Middle frontal gyrus (tissue), 1 donor: ENCODE measurements at regions not wholly inside any gene's neighbourhood (a gene's known extent, or its start where the extent isn't known, plus 50 kb on each side); places are given as distances from the start of the nearest gene placed in this dataset.

Source experiments
- DNase-seq: peaks from one replicate; pipeline ENCODE4 v3.0.0-alpha.2; 2015; ENCODE audit warnings: low spot score; ENCODE audit errors: extremely low spot score

DNA sequence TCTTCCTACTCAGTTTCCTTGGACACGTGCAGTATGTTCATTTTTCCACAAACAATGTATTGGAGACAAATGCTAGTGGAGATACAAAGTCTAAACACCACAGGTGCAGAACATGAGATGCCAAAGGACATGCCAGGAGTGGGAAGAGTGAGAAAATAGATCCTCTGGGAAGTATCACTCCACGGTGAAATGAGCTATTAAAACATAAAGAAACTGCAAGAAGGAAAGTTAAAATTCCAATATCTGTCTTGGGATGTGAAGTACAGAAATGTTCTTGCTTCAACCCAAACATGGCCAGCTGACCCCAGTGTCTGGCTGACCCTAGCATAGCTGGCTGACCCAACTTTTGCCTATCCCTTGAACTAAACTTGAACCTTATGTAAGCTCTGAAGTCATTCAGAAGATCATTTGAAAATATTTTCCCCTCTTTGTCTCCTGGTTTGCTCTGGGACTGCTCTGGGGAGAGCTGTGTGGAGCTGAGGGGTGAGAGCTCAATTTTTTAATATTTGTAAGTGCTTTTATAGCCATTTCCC, 59.5 kb downstream of the FZD1 start:
- DNase-seq: no peak

DNA sequence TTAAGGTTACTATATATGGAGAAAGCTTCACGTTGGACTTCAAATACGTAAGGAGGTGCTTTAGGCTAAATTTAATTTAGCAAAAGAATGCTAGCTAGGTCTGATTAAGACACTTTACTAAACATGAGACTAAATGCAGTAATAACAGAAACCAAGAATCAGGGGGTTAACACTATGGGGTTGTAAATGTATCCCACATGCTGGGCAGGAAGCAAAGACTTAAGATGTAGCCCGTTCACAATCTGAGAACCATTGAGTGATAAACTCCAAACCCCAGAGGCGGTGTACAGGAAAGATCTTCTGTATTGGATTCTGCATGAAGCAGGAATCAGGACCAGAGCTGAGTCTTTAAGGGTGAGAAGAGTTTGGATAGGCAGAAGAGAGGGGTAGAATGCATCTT, 60.4 kb downstream of the FZD1 start:
- no peak for DNase-seq

DNA sequence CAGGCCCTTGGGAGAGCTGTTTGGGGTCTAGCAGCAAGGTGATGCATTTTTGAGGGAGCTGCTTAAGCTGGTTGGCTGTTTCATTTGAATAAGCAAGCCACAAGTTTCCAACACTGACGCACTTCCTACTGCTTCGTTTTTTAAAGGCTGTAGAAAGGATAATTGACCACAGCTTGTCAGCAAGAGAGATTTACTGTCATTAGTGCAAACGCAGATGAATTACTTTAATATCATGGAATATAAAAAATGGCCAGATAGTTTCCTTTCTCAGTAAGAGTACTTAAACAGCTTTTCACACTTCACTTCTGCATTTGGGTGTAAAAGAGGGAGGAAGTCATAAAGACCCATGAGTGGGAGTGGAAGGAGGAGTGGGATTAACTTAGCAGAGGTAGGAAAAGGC, 61.5 kb downstream of the FZD1 start:
- DNase-seq: no peak

DNA sequence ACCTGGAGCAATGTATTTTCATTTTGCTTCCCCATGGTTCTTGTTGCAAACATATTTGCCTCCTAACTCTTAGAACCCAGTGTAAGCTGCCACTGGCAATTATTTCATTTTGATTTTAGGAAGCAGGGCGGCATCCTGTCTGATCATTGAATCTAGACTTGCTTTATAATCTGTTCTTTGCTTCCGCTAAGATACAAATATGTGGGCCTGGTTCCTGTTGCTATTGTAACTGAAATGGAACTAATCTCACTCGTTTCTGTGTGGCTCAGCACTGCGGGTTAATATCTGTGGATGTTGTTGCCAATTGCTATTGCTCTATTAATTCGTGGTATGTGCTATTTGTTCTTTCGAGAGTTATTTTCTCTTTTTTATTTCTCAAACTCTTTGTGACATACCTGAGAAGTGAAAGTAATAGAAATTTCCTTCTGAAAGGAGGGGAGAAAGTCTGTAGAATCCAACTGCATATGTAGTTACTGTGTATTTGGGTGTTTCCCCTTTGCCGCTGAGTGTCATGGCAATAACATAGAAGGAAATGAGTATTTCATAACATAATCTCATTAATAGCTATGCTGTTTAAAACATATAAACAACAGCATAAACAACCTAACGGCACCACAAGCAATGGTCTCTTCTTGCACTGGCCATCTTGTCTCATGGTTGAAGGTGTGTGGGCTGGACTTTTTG, 62.4 kb downstream of the FZD1 start:
- no peak for DNase-seq

DNA sequence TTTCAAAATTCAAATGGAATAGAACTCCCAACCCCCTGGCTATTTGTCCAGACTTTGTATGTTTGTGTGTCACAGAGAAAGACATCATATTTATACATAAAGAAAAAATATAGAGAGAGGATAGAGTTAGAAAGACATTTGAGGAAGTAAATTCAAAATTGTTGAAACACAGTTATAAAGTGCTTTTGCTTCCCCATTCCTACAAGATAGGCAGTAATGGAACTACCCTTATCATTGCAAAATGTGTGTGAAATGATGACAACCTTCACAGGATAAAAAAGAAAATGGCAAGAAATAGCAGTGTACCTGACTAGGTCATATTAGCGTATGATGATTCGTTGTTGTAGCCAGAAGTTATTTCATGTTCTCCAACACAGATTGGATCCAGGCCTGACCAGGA, 63.1 kb downstream of the FZD1 start:
- DNase-seq: no peak

DNA sequence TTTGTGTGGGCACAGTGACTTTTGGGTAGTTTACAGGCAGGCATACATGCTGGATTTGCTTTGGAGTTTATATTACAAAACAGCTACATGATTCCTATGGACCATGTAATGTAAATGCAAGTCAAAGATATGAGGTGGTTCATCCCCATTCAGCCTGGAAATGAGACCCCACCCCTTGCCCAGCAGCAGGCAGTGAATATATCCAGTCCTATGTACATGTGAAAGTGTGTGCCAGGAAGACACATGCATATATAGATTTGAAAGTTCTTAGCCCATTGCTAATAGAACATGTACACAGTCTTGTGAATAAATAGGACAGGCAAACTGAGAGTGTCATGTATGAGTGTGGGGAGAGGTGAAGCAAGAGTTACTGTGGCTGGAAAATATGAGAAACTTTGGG, 65.3 kb downstream of the FZD1 start:
- DNase-seq: no peak

DNA sequence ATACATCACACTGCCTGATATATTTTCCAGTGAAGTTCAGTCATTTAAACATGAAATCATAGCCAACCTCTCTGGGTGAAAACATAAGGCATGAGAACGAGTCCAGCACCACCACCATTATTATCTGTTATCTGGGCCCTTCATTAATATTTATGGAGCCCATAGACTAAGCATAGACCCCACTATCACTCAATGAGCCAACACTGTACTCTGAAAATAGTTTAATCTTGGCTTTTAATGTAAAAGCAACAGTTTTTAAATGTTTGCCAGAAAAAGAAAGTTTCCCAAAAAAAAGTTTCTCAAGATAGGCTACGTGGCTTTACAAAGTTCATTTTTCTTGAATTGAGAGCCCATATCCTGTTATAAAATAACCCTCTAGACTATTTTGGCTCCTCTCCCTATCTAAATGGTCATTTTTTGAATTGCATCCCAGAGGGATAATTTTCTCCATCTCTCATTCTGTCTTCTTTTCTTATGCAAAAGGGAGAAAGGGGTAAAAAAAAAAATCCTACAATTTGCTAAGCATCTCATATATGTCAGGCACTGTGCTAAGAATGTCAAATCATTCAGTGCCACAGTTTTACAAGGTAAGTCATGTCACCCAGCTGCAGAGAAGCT, 66.1 kb downstream of the FZD1 start:
- DNase-seq: no peak

DNA sequence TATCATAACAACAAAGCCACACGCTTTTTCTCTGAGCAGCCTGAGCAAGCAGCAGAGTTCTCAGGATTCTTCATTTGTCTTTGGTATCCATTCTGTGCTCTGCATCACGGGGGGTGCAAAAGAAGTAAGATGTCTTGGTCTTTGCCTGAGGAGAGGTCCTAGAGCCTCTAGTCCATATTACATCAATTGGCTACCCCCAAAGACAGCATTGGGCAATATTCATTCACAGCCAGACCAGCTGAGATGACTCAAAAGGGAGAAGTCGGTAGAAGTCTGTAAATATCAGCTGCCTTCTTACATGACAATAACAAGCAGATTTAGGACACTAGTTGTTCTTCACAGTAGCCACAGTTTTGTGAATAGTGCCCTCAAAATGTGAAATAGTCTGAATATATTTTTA, 66.6 kb downstream of the FZD1 start:
- no peak for DNase-seq

DNA sequence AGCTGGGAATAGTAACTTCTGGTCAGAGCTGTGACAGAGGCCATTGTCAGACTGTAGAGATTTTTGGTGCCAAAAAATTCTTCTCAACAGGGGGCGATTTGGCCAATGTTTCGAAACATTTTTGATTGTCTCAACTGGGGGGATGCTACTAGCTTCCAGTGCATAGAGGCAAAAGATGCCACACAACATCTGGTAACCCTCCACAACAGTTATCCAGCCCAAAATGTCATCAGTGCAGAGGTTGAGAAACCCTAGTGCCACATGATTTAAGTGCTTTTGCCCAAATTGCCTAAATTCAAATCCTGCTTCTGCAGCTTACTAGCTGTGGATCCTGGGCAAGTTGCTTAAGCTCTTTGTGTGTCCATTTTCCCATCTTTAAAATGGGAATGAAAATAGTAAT, 71.9 kb downstream of the FZD1 start:
- DNase-seq: no peak

DNA sequence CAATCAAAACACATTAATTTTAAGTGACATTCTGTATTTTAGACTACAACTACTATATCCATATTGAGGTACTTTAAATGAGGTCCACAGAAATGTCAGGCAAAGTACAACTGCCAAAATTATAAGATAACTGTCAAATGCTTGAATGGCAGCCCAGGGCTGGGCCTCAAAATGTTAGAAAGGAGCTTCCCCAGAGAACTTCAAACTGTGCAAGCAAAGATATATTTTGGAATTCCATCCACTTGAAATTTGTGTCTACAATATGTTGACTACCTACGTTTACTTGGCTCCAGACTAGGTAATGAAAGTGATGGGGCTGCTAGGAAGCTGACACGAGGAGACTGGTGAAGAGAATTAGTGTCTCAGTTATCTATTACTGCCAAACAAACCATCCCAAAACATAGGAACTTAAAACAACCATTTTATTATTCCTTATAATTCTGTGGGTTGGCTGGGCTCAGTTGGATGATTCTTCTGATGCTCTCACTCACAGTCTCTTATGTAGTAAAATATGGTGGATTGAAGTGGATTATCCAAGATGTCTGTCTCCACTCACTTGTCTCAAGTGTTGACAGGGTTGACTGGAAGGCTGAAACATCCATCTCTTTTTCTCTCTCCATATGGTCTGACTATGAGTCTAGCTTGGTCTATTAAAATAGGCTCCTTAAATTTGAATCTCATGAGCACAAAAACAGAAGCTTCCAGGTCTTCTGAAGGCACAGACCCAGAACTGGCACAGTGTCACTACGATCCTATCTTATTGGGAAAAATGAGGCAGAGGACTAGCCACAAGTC, 74.2 kb downstream of the FZD1 start:
- no peak for DNase-seq

DNA sequence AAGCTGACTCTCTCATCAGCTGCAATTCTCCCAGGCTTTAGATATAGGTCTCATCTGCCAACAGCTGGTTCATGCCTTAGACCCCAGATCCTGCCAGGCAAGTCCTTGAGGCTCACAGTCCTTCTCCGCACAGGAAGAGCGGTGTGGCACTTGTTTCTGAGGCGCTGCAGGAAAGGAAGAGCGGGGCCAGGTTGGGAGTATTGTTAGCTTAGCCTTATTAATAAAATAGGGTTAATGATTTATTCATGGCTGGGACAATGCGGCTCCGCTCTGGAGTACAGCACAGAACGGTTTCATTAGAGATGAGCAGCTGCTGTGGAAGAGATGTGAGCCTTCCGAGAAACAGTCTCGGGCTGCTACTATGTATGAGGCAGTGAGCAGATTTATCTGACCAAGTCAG, 78.1 kb downstream of the FZD1 start:
- DNase-seq: no peak

DNA sequence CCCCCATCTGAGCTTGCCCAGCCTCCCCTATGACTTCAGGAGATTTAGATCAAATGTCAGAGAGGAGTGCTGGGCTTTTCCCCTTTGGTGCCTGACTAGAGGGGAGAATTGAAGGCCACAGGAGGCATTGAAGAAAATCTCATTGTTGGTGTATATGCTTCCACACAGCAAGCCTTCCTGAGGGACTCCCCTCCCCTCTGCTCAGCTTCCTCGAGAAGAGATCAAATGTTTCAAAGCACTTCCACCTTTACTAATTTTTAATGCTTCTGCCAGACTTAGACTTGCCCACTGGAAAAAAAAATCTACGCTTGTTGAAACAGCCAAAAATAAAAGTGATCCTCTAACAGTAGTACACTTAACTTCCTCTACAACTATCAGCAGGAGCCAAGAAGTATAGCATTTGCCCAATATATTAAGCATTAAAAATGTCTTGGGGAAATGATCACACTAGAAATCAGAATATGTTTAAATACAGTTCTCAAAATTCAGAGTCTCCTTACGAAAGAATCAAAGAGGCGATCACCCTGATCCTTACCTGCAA, 79.3 kb downstream of the FZD1 start:
- DNase-seq: no peak

DNA sequence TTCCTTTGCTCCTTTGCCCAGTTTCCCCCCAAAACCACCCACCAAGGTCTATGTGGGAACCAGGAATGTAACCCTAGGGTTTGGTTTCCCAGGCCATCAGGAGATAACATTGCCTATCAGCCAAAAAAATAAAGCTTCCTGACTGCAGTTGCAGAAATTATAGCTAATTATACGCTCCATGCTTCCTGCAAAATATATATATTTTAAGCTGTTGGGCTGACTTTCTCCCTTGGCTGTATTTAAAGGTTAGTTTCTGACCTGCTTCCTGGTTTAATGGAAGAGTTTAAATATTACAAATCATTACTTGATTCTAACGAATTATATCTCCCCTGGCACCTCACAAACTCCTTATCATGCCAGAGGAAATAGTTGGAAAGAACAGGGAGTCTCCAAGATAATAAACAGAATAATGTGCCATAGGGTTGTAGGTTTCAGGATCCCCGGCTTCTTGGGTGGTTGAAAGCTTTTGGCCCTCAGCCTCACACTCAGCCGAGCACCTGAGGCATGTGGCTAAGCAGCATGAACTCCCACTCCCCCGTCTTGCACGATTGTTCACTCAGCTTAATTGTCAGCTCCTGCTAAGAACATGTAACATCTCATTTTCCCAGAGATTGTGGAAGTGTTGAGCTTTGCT, 79.9 kb downstream of the FZD1 start:
- no peak for DNase-seq

DNA sequence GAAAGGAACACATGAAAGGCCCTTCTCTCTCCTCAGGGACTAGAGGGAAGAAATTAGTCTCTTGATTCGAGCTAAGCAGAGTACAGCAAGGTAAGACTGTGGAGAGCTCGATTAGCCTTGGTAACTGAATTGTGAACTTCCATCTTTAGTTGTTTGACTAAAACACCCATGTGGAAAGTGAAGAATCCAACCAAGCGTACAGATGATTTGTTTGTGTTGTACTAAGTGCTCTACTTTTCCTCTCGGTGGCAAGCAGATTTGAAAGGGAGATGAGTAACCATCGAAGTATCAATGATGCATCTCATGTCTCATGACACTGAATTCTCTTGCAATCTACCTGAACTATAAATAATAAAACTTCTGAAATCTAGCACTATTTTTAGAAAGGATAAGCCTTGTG, 80.7 kb downstream of the FZD1 start:
- no peak for DNase-seq

DNA sequence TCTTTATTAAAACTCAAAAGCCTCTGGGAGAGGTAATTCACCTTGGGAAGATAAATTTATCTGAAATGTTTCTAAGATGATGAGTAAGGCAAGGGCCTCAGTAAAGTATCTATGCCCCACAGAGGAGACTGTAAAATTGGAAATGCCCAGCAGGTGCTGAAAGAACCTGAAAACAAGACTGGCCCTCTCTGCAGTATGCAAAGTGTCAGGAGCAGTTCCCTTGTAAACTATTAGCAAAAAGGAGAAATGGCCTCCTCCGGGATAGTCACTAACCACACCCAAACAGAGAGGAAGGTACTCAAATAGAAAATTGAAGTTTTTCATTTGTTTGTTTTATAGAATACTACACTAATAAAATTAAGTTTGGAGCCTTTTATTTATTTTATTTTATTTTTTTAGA, 81.2 kb downstream of the FZD1 start:
- DNase-seq: no peak

DNA sequence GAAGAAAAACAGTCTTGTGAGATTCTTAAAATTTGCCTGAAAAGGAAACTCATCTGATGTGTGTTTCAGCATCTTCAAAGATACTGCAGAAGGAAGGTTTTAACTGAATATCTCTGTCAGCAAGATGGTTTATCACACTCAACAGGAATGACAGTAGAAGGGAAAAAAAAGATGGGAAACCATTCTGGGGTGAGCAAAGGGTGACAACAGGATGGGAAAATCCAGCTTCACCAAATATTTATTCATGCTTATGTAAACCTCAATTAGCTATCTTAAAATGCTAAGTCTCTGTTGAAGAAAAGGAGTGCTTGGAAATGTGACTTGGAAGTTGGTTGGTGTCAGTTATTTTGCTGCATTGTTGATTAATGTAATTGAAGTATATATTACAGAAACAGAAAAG, 82.2 kb downstream of the FZD1 start:
- no peak for DNase-seq

DNA sequence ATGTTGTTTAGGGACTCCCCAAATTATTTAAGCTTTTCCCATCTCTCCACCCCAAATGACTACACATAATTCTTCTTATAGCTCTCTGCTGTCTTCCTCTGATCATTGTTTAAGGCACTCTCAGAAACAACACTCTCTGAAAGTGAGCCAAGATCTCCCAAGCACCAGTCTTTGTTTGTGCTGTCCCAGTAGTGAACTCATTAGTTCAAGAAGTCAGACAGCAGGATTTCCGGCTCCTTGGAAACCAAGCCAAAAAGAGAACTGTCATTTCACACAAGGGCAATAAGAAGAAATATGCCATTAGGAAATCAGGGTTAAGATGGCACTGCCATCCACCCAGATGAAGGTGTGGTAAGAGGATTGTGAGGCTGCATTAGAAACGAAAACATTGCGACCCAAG, 83.1 kb downstream of the FZD1 start:
- no peak for DNase-seq

DNA sequence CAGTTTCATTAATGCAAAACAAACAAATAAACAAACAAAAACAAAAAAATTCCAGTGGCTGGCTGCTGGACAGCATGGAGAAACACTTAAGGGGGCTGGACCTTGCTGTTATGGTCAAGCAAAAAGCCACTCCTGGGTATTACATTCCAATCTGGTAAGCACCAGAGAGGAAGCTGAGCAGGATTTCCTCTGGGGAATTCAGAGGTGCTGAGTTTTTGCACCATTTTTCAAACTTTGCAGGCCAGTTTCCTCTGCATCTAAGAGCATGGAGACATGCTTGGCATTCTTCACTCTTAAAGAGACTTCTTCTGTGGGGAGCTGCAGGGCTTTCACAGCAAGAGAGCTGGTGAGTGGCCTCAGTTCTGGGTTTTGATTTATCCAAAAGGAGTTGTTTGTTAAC, 84.5 kb downstream of the FZD1 start:
- no peak for DNase-seq

DNA sequence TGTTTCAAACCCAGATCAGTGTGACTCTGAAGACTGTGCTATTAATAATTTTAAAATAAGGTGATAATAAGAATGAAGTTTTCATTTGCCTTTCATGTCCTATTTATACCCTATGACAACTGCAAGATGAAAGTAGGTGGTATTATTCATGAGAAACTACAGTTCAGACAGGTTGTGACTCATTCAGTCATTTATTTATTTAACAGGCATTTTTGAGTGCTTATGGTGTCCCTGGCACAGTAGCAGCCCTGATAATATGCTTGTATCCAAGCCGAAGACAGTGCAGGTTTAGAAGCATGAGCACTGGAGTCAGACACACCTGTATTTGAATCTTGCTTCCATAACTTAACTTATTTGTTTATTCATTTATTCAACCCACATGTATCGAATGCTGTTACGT, 87.1 kb downstream of the FZD1 start:
- DNase-seq: no peak

DNA sequence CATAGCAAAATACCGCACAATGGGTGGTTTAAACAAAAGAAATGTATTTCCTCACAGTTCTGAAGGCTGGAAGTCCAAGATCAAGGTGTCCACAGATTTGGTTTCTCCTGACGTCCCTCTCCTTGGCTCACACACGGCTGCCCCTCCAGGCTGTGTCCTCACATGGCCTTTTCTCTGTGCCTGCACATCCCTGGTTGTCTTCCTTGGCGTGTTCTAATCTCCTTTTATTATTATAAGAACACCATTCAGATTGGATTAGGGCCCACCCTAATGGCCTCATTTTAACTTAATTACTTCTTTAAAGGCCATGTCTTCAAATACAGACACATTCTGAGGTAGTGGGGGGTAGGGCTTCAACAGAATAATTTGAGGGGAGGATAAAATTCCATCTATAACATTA, 87.9 kb downstream of the FZD1 start:
- DNase-seq: no peak

DNA sequence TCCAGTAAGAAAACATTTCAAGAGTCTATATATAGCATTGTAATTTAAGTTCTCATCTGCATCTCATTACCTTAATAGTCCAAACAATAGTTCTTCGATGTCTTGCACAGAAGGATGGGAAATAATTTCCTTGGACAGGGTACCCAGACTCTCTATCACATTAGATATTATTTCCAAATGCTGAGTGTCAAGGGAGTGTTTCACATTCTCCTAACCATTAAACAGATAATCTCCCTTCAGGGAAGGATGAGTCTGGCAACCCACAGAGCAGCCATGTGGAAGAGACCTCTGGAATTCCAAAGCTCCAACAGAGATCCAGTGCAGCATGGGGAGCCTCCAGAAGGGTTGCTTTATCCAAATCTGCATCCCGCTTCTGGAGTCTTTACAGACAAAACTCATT, 89.6 kb downstream of the FZD1 start:
- DNase-seq: no peak
